NT2/D1 (cell line): ENCODE measurements at regions not wholly inside any gene's neighbourhood (a gene's known extent, or its start where the extent isn't known, plus 50 kb on each side); places are given as distances from the start of the nearest gene placed in this dataset.

Experiments
- YY1 ChIP-seq: IDR thresholded peaks from 2 replicates; pipeline ENCODE4 v1.6.1; 2011; ENCODE audit not compliant: insufficient read length, insufficient read depth
- ZNF274 ChIP-seq: IDR thresholded peaks from 2 replicates; pipeline ENCODE4 v1.6.1; 2011; ENCODE audit warnings: mild to moderate bottlenecking, low read depth, low read length

GRCh38 chr2:223282221-223282620 is 230.2 kb downstream of the KCNE4 start:
- TF ChIP-seq ZNF274 (no peak), YY1 (no peak)
